B cell (primary cell): ENCODE measurements at regions not wholly inside any gene's neighbourhood (a gene's known extent, or its start where the extent isn't known, plus 50 kb on each side); places are given as distances from the start of the nearest gene placed in this dataset.

ENCODE experiments used
- CTCF ChIP-seq: fragments of 200-600 bp; IDR thresholded peaks from one replicate; pipeline ENCODE4 v1.8.0; 2022; ENCODE audit warnings: antibody characterized with exemption, mild to moderate bottlenecking
- EZH2 ChIP-seq: IDR thresholded peaks from 2 replicates; pipeline ENCODE4 v1.6.1; 2012; ENCODE audit warnings: borderline replicate concordance, low read depth, mild to moderate bottlenecking, moderate library complexity, low read length; ENCODE audit not compliant: insufficient read depth, poor library complexity, severe bottlenecking

DNA sequence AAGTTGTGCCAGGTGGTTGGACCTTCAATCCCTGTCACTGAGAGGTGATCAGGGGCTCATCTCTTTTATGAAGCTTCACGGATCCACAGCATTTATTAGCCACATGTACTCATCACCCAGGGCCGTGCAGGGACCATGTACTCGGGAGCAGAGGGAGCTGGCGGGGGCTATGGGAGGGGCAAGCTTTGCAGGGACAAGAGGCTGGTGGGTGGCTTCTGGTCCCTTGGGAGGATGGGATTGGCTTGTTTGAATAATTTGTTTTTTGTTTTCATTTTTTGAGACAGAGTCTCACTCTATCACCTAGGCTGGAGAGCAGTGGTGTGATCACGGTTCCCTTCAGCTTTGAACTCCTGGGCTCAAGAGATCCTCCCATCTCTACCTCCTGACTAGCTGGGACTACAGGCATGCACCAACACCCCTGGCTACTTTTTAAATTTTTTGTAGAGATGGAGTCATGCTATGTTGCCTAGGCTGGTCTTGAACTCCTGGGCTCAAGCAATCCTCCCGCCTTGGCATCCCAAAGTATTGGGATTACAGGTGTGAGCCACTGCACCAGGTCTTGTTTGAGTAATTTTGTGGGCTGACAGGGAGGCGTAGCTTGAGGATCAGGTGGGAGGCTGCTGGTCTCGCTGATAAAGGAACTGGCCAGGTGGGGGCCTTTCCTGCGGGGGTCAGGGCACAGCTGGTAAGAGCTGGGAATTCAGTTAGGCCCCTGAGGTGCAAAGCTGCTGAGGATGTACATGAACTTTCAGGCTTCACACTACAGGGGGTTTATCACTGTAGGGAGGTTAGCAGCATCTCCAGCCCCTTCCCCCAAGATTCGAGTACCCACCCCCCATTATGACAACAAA, 308.0 kb upstream of the C1orf174 start:
- TF ChIP-seq CTCF (no peak), EZH2 (no peak)
